ENCODE measurements at regions not wholly inside any gene's neighbourhood (a gene's known extent, or its start where the extent isn't known, plus 50 kb on each side); places are given as distances from the start of the nearest gene placed in this dataset.

DNA sequence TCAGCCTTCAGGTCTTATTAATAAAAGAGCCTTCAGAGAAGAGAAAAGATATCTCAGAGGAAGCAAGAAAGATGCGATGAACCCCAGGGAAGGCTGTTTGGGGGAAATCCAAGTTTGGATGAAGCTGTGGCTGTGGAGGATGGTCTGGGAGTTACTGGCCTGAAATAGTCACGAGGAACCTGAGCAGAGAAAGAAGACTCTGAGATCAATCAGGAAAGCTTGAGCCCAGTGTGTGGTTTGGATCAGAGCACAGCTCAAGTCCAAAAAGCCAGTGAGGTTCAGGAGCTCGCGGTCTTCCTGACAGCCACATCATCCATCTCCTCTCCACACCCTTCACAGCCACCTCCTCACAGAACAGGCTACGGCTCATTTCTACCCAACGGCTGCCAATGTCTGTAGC, 87.4 kb upstream of the SERPINE2 start:
- no peak for TF ChIP-seq CTCF (IDR thresholded peaks at IDR 0.05)
- TF ChIP-seq EZH2 (IDR thresholded peaks at IDR 0.05) = no peak
